PC-9 (cell line): ENCODE measurements at regions not wholly inside any gene's neighbourhood (a gene's known extent, or its start where the extent isn't known, plus 50 kb on each side); places are given as distances from the start of the nearest gene placed in this dataset.

Source experiments
- CTCF ChIP-seq: fragments of 200-600 bp; sonication (generic); conservative IDR thresholded peaks from 2 replicates; pipeline ENCODE4 v1.6.1; 2017; ENCODE audit warnings: mixed run types, antibody characterized with exemption, mild to moderate bottlenecking, moderate library complexity
- EZH2 ChIP-seq: fragments of 200-600 bp; sonication (generic); IDR thresholded peaks from 2 replicates; pipeline ENCODE4 v1.8.0; 2017; ENCODE audit warnings: antibody characterized with exemption, low read depth

DNA sequence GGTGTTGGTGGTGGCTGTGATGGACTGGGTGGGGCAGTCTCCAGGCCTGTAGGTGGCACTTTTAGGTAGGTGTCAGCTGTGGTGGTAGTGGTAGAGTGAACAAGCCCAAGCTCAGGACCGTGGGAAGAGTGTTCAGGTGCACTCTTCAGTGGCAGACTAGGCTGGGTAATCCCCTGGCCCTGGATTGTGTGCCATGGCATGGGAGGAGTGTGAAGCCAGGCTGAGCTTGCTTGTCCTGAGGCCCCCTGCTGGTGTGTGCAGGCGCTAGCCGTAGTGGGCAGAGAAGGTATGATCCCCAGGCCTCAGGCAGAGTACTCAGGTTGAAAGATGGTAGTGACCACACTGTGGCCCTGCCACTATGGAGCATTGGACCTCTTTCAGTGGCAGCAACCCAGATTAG is 850.3 kb downstream of the DSC3 start:
- TF ChIP-seq CTCF = no peak
- no peak for TF ChIP-seq EZH2
